Progenitor cell of endocrine pancreas (in vitro differentiated cells): ENCODE measurements at regions not wholly inside any gene's neighbourhood (a gene's known extent, or its start where the extent isn't known, plus 50 kb on each side); places are given as distances from the start of the nearest gene placed in this dataset.

Experiments used
- DNase-seq: peaks from one replicate; pipeline ENCODE4 v3.0.0; 2021; ENCODE audit warnings: low spot score; ENCODE audit not compliant: unreplicated experiment
- H3K27ac Mint-ChIP-seq: 2 replicates; pipeline ENCODE4 v1.8.0; 2021; ENCODE audit warnings: mild to moderate bottlenecking, moderate library complexity, mixed read lengths
- H3K27me3 Mint-ChIP-seq: 2 replicates; pipeline ENCODE4 v1.8.0; 2021; ENCODE audit warnings: mixed read lengths
- H3K36me3 Mint-ChIP-seq: 2 replicates; pipeline ENCODE4 v1.8.0; 2022; ENCODE audit warnings: mixed read lengths; ENCODE audit not compliant: insufficient read depth
- H3K4me1 Mint-ChIP-seq: 2 replicates; pipeline ENCODE4 v1.8.0; 2021; ENCODE audit warnings: low read depth, mixed read lengths
- H3K4me3 Mint-ChIP-seq: 2 replicates; pipeline ENCODE4 v1.8.0; 2021; ENCODE audit warnings: low read depth, mild to moderate bottlenecking, moderate library complexity, mixed read lengths
- H3K9me3 Mint-ChIP-seq: 2 replicates; pipeline ENCODE4 v1.8.0; 2021; ENCODE audit warnings: low read depth, mixed read lengths
- TF ChIP-seq, protein P1 (sequence below): fragments of 200-600 bp; sonication (generic); IDR thresholded peaks from one replicate; pipeline ENCODE4 v1.5.0; 2021; ENCODE audit warnings: antibody characterized with exemption, mild to moderate bottlenecking; ENCODE audit not compliant: unreplicated experiment

GRCh38 chr22:33971561-33971961 lies 51.3 kb upstream of the LARGE1 start:
- H3K4me3 Mint-ChIP-seq, result no peak overlapping the region
- H3K27ac Mint-ChIP-seq, result peak overlapping the region; percentile 5
- no peaks in the 10 kb centered on the region for H3K36me3 Mint-ChIP-seq
- H3K27me3 Mint-ChIP-seq, result peaks cover 8% of the 10 kb centered on the region
- no peak for DNase-seq
- peaks cover 5% of the 10 kb centered on the region for H3K9me3 Mint-ChIP-seq
- TF ChIP-seq, protein P1, sequence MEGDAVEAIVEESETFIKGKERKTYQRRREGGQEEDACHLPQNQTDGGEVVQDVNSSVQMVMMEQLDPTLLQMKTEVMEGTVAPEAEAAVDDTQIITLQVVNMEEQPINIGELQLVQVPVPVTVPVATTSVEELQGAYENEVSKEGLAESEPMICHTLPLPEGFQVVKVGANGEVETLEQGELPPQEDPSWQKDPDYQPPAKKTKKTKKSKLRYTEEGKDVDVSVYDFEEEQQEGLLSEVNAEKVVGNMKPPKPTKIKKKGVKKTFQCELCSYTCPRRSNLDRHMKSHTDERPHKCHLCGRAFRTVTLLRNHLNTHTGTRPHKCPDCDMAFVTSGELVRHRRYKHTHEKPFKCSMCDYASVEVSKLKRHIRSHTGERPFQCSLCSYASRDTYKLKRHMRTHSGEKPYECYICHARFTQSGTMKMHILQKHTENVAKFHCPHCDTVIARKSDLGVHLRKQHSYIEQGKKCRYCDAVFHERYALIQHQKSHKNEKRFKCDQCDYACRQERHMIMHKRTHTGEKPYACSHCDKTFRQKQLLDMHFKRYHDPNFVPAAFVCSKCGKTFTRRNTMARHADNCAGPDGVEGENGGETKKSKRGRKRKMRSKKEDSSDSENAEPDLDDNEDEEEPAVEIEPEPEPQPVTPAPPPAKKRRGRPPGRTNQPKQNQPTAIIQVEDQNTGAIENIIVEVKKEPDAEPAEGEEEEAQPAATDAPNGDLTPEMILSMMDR, result no peak
- peaks cover 7% of the 10 kb centered on the region for H3K4me1 Mint-ChIP-seq

DNA sequence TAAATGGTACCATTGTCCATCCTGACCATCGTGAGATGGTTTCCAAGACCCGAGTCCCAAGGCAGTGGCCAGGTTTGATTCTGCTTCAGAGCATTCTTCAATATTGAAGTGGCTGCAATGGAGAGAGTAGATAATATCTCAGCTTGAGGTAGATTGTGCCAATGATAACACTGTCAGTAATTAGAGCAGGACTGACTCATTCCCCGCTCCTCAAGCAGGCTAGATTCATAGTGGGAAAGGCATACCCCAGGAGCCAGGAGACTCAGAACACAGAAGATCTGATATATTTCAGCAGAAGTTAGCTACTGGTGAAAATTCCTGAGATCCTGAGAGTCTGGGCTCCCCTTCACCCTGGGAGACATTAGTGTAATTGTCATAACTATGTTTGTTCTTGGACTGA lies 55.6 kb upstream of the LARGE1 start:
- H3K27ac Mint-ChIP-seq, result no peak overlapping the region
- H3K9me3 Mint-ChIP-seq, result peaks cover 5% of the 10 kb centered on the region
- H3K4me1 Mint-ChIP-seq, result no peaks in the 10 kb centered on the region
- no peak overlapping the region for H3K4me3 Mint-ChIP-seq
- TF ChIP-seq, protein P1, result no peak
- no peaks in the 10 kb centered on the region for H3K36me3 Mint-ChIP-seq
- H3K27me3 Mint-ChIP-seq, result peaks cover 8% of the 10 kb centered on the region
- DNase-seq, result no peak

- no peak for DNase-seq
- H3K36me3 Mint-ChIP-seq, result no peaks in the 10 kb centered on the region
- no peaks in the 10 kb centered on the region for H3K9me3 Mint-ChIP-seq
- no peak overlapping the region for H3K4me3 Mint-ChIP-seq
- H3K4me1 Mint-ChIP-seq, result peaks cover 9% of the 10 kb centered on the region
- H3K27ac Mint-ChIP-seq, result no peak overlapping the region
- TF ChIP-seq, protein P1, result no peak
- H3K27me3 Mint-ChIP-seq, result peaks cover 2% of the 10 kb centered on the region
These were observed 63.3 kb upstream of the LARGE1 start for GRCh38 chr22:33983558-33983957.

DNA sequence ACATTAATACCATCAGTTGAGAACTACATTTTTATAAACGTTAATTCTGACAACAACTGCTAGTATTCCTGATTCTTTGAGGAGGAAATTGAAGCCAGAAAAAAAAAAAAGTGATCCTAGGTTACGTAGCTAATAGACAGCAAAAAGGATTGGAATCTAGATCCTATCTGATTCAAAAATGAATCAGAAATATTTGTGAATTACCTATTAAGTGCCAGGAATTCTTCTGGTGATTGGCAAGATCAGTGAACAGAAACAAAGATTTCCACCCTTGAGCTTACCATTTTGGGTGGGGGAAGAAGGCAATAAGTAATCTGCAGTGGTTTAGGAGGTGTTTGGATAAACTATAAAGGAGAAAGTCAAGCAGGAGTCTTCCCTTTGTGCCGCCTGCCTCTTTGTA lies 63.9 kb upstream of the LARGE1 start:
- TF ChIP-seq, protein P1, result no peak
- no peaks in the 10 kb centered on the region for H3K9me3 Mint-ChIP-seq
- no peak for DNase-seq
- H3K4me3 Mint-ChIP-seq, result no peak overlapping the region
- peak overlapping the region; percentile 35 for H3K27ac Mint-ChIP-seq
- peaks cover 9% of the 10 kb centered on the region for H3K4me1 Mint-ChIP-seq
- no peaks in the 10 kb centered on the region for H3K36me3 Mint-ChIP-seq
- H3K27me3 Mint-ChIP-seq, result peaks cover 2% of the 10 kb centered on the region

- Mint-ChIP-seq H3K4me1 (peaks cover 9% of the 10 kb centered on the region), H3K9me3 (no peaks in the 10 kb centered on the region)
These were observed 64.5 kb upstream of the LARGE1 start for GRCh38 chr22:33984656-33985285.

More at GRCh38 chr22:33984656-33985285, 64.5 kb upstream of the LARGE1 start:
- TF ChIP-seq, protein P1, result no peak
- no peak for DNase-seq
- peak overlapping the region; percentile 35 for H3K27ac Mint-ChIP-seq
- H3K4me3 Mint-ChIP-seq, result no peak overlapping the region
- no peaks in the 10 kb centered on the region for H3K36me3 Mint-ChIP-seq
- peaks cover 2% of the 10 kb centered on the region for H3K27me3 Mint-ChIP-seq
